ENCODE measurements at regions not wholly inside any gene's neighbourhood (a gene's known extent, or its start where the extent isn't known, plus 50 kb on each side); places are given as distances from the start of the nearest gene placed in this dataset.

GRCh38 chr17:27088767-27089078 lies 205.2 kb upstream of the WSB1 start:
- TF ChIP-seq, protein P1, sequence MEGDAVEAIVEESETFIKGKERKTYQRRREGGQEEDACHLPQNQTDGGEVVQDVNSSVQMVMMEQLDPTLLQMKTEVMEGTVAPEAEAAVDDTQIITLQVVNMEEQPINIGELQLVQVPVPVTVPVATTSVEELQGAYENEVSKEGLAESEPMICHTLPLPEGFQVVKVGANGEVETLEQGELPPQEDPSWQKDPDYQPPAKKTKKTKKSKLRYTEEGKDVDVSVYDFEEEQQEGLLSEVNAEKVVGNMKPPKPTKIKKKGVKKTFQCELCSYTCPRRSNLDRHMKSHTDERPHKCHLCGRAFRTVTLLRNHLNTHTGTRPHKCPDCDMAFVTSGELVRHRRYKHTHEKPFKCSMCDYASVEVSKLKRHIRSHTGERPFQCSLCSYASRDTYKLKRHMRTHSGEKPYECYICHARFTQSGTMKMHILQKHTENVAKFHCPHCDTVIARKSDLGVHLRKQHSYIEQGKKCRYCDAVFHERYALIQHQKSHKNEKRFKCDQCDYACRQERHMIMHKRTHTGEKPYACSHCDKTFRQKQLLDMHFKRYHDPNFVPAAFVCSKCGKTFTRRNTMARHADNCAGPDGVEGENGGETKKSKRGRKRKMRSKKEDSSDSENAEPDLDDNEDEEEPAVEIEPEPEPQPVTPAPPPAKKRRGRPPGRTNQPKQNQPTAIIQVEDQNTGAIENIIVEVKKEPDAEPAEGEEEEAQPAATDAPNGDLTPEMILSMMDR (IDR thresholded peaks at IDR 0.05), result no peak
- no peak for TF ChIP-seq POLR2A (IDR thresholded peaks at IDR 0.05)
- TF ChIP-seq POLR2AphosphoS5 (IDR thresholded peaks at IDR 0.05), result no peak
- no peak for TF ChIP-seq EP300 (IDR thresholded peaks at IDR 0.05)

Measured in sigmoid colon (tissue), 4 donors.